ENCODE measurements at regions not wholly inside any gene's neighbourhood (a gene's known extent, or its start where the extent isn't known, plus 50 kb on each side); places are given as distances from the start of the nearest gene placed in this dataset.

DNA sequence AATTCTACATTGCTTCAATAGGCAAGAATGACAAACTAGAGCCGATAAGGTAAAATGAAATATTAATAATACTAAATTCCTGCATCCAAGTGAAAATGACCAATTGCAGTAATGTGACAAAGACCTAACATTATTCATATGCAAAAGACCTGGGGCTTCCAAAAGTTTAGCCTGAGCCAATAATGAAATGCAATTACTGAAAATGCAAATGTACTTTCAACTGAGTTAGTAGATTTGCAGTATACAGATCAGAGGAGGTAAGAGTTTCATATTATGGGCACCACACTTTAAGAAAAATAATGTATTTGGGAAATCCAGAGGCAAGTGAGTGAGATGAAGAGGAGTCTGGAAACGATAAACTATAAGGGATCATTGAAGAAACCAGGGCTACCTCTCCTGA lies 193.7 kb upstream of the GMDS start:
- intact Hi-C loops (cut with micrococcal nuclease), result no loop called here
- no peak for ATAC-seq
- H3K9me3 Mint-ChIP-seq, result peaks cover 0 to 3% (median 0%) of the 10 kb centered on the region in 11 donors
- H3K4me1 ChIP-seq (ENCODE audit: control insufficient read depth in 2 of 2, insufficient read depth in 2 of 2, low read length in 2 of 2), result no peaks in the 10 kb centered on the region
- CTCF ChIA-PET, result no interaction called here
- no peaks in the 10 kb centered on the region for H3K36me3 ChIP-seq (ENCODE audit: control insufficient read depth in 2 of 3, insufficient read depth in 3 of 3, low read length in 3 of 3)
- H3K4me1 Mint-ChIP-seq, result no peaks in the 10 kb centered on the region
- no peaks in the 10 kb centered on the region for H3K9me3 ChIP-seq (ENCODE audit: control insufficient read depth in 2 of 3, low read length in 3 of 3)
- H3K27me3 ChIP-seq (ENCODE audit: control insufficient read depth in 2 of 2, insufficient read depth in 2 of 2, low read length in 2 of 2), result no peaks in the 10 kb centered on the region
- POLR2A ChIA-PET, result no interaction called here
- peaks cover 0 to 18% (median 0%) of the 10 kb centered on the region in 5 donors for H3K27me3 Mint-ChIP-seq
- H3K4me3 ChIP-seq (ENCODE audit: low read length), result no peak overlapping the region
- H3K27ac ChIP-seq (ENCODE audit: low read depth, low read length), result no peak overlapping the region
- H3K4me3 Mint-ChIP-seq, result no peak overlapping the region
- peaks cover 0 to 26% (median 22%) of the 10 kb centered on the region in 5 donors for H3K36me3 Mint-ChIP-seq
- H3K27ac Mint-ChIP-seq, result no peak overlapping the region
- no peak for DNase-seq

DNA sequence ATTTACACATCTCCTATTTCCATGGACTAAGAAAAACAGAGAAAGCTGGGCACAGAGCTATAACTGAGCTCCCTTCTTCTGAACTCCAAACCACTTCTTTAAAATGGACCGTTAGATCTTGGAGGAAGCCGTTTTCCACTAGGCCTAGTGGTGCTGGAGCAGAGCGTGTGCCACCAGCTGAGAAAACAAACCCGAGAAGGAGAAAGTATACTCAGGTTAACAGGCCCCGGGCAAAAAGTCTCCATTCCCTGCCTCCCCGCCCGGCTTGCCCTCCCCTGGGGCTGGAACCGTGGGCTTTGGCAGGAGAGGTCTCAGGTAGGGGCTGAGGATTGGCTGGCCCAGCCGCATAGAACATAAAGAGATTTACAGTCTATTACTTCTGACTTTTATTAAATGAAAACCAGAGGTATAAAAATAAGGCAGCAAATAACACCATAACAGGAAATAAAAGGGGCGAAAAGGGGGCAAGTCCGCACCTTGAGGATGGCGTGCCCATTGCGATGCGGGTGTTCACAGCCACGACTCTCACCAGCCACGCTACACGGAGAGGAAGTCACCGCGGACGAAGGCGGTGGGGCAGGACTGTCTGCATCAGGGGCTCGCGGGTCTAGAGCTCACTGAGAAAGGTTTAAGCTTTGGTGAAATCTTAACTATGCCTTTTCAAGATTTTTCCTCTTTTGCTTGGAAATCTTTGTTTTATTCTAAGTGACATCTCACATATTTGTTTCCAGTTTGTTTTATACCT lies 191.2 kb upstream of the GMDS start:
- Histone ChIP-seq H3K27me3 (ENCODE audit: control insufficient read depth in 2 of 2, insufficient read depth in 2 of 2, low read length in 2 of 2) (no peaks in the 10 kb centered on the region), H3K27ac (ENCODE audit: low read depth, low read length) (no peak overlapping the region), H3K36me3 (ENCODE audit: control insufficient read depth in 2 of 3, insufficient read depth in 3 of 3, low read length in 3 of 3) (no peaks in the 10 kb centered on the region), H3K4me3 (ENCODE audit: low read length) (no peak overlapping the region), H3K9me3 (ENCODE audit: control insufficient read depth in 2 of 3, low read length in 3 of 3) (no peaks in the 10 kb centered on the region), H3K4me1 (ENCODE audit: control insufficient read depth in 2 of 2, insufficient read depth in 2 of 2, low read length in 2 of 2) (no peaks in the 10 kb centered on the region)
- POLR2A ChIA-PET, result no interaction called here
- Mint-ChIP-seq H3K9me3 (peaks cover 0 to 3% (median 0%) of the 10 kb centered on the region in 11 donors), H3K4me3 (no peak overlapping the region), H3K4me1 (no peaks in the 10 kb centered on the region), H3K36me3 (peaks cover 0 to 23% (median 15%) of the 10 kb centered on the region in 5 donors), H3K27ac (no peak overlapping the region), H3K27me3 (peaks cover 0 to 13% (median 0%) of the 10 kb centered on the region in 5 donors)
- intact Hi-C loops (cut with micrococcal nuclease), result no loop called here
- CTCF ChIA-PET, result no interaction called here
- DNase-seq (no peak), ATAC-seq (no peak)

DNA sequence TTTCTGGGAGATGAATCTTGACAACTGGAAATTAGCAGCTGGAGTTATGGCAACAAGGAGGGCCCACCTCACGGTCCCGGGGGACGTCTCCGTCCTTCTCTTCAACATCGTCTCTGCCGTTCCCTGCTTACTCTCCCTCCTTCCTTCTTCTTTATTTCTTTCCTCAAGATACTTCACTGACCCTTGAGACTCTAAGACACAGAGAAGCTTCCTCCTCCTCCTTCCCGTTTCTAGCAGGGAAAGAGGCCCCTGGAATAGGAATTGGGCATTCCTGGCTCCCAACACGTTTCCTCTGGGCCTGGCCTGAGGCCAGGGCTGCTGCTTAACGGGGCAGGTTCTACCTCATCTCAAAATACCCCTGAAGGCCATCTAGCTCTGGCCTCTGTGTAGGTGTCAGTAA lies 189.9 kb upstream of the GMDS start:
- POLR2A ChIA-PET, result no interaction called here
- H3K9me3 Mint-ChIP-seq, result peaks cover 0 to 3% (median 0%) of the 10 kb centered on the region in 11 donors

DNA sequence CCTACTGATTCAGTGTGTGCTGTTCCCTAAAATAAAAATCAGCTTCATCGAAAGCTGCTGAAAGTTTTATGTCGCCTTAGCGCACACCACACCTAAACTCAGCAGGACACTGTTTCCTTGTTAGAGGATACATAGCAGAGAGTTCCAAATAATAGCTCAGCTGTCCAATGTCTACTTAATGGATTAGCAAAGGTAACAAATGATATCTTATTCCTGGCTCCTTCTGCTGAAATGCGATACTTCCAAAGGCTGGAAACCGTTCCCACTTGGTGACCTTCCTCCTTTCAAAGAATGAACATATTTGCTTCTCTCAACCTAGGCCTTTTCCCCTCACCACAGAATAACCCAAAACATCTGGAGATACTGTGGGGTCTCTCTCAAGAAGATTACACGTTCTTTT lies 189.5 kb upstream of the GMDS start:
- H3K4me1 ChIP-seq (ENCODE audit: control insufficient read depth in 2 of 2, insufficient read depth in 2 of 2, low read length in 2 of 2), result no peaks in the 10 kb centered on the region
- peaks cover 0 to 3% (median 0%) of the 10 kb centered on the region in 11 donors for H3K9me3 Mint-ChIP-seq
- H3K27ac ChIP-seq (ENCODE audit: low read depth, low read length), result no peak overlapping the region
- H3K4me3 ChIP-seq (ENCODE audit: low read length), result no peak overlapping the region
- H3K36me3 Mint-ChIP-seq, result peaks cover 0 to 24% (median 15%) of the 10 kb centered on the region in 5 donors
- POLR2A ChIA-PET, result no interaction called here
- no peak for ATAC-seq
- DNase-seq, result no peak
- intact Hi-C loops (cut with micrococcal nuclease), result no loop called here
- no peaks in the 10 kb centered on the region for H3K4me1 Mint-ChIP-seq
- no peaks in the 10 kb centered on the region for H3K36me3 ChIP-seq (ENCODE audit: control insufficient read depth in 2 of 3, insufficient read depth in 3 of 3, low read length in 3 of 3)
- no peaks in the 10 kb centered on the region for H3K27me3 ChIP-seq (ENCODE audit: control insufficient read depth in 2 of 2, insufficient read depth in 2 of 2, low read length in 2 of 2)
- no peaks in the 10 kb centered on the region for H3K9me3 ChIP-seq (ENCODE audit: control insufficient read depth in 2 of 3, low read length in 3 of 3)
- H3K4me3 Mint-ChIP-seq, result no peak overlapping the region
- H3K27ac Mint-ChIP-seq, result no peak overlapping the region
- CTCF ChIA-PET, result no interaction called here
- peaks cover 0 to 8% (median 0%) of the 10 kb centered on the region in 5 donors for H3K27me3 Mint-ChIP-seq

More for the DNA sequence above, 189.9 kb upstream of the GMDS start:
- Mint-ChIP-seq H3K27me3 (peaks cover 0 to 8% (median 0%) of the 10 kb centered on the region in 5 donors), H3K4me1 (no peaks in the 10 kb centered on the region), H3K36me3 (peaks cover 0 to 24% (median 15%) of the 10 kb centered on the region in 5 donors), H3K4me3 (no peak overlapping the region), H3K27ac (no peak overlapping the region)
- Histone ChIP-seq H3K36me3 (ENCODE audit: control insufficient read depth in 2 of 3, insufficient read depth in 3 of 3, low read length in 3 of 3) (no peaks in the 10 kb centered on the region), H3K4me1 (ENCODE audit: control insufficient read depth in 2 of 2, insufficient read depth in 2 of 2, low read length in 2 of 2) (no peaks in the 10 kb centered on the region), H3K4me3 (ENCODE audit: low read length) (no peak overlapping the region), H3K27ac (ENCODE audit: low read depth, low read length) (no peak overlapping the region), H3K9me3 (ENCODE audit: control insufficient read depth in 2 of 3, low read length in 3 of 3) (no peaks in the 10 kb centered on the region), H3K27me3 (ENCODE audit: control insufficient read depth in 2 of 2, insufficient read depth in 2 of 2, low read length in 2 of 2) (no peaks in the 10 kb centered on the region)
- CTCF ChIA-PET, result no interaction called here
- intact Hi-C loops (cut with micrococcal nuclease), result no loop called here
- no peak for DNase-seq
- no peak for ATAC-seq

DNA sequence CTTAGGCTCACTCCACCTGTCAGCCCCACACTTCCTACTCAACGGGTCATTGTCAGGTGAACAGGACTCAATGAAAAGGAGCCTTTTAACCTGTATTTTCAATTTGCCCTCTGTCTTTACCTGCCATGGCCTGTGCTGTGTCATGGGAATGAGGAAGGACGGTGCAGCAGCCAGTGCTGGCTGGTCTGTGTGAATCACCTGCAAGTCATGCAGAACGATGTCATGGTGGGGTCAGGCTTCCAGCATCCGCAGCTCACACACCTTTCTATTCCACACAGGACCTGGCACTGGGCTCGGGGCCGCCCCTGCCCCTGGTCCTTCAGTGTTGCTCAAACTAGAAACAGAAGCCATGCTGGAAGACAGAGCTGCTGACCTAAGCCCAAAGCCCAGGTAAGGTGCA lies 188.7 kb upstream of the GMDS start:
- Mint-ChIP-seq H3K27ac (no peak overlapping the region), H3K9me3 (peaks cover 0 to 3% (median 0%) of the 10 kb centered on the region in 11 donors), H3K36me3 (peaks cover 0 to 22% (median 15%) of the 10 kb centered on the region in 5 donors), H3K4me1 (no peaks in the 10 kb centered on the region), H3K4me3 (no peak overlapping the region), H3K27me3 (peaks cover 0 to 5% (median 0%) of the 10 kb centered on the region in 5 donors)
- POLR2A ChIA-PET, result no interaction called here
- CTCF ChIA-PET, result no interaction called here
- no peaks in the 10 kb centered on the region for H3K36me3 ChIP-seq (ENCODE audit: control insufficient read depth in 2 of 3, insufficient read depth in 3 of 3, low read length in 3 of 3)
- H3K4me1 ChIP-seq (ENCODE audit: control insufficient read depth in 2 of 2, insufficient read depth in 2 of 2, low read length in 2 of 2), result no peaks in the 10 kb centered on the region
- H3K27me3 ChIP-seq (ENCODE audit: control insufficient read depth in 2 of 2, insufficient read depth in 2 of 2, low read length in 2 of 2), result no peaks in the 10 kb centered on the region
- DNase-seq (no peak), ATAC-seq (no peak)
- H3K9me3 ChIP-seq (ENCODE audit: control insufficient read depth in 2 of 3, low read length in 3 of 3), result no peaks in the 10 kb centered on the region
- H3K27ac ChIP-seq (ENCODE audit: low read depth, low read length), result no peak overlapping the region
- intact Hi-C loops (cut with micrococcal nuclease), result no loop called here
- no peak overlapping the region for H3K4me3 ChIP-seq (ENCODE audit: low read length)

DNA sequence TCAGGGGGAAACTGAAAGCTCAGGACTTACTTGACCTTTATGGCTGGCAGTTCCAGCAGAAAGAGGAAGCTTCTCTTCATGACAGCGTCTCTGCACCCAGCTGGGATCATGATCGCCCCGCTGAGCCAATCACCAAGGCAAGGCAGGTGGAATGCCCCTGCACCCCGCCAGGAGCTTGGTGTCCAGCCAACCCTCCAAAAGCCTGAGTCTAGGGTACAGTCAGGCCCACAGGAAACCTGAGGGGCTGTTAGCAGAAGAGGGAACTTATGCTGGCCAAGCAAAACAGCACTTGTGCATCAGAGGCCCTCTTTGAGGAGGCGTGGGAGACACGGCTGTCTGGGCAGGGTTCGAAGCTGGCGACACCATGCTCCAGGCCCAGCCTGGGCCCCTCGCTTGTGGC lies 188.3 kb upstream of the GMDS start:
- Histone ChIP-seq H3K27me3 (ENCODE audit: control insufficient read depth in 2 of 2, insufficient read depth in 2 of 2, low read length in 2 of 2) (no peaks in the 10 kb centered on the region), H3K27ac (ENCODE audit: low read depth, low read length) (no peak overlapping the region), H3K4me1 (ENCODE audit: control insufficient read depth in 2 of 2, insufficient read depth in 2 of 2, low read length in 2 of 2) (no peaks in the 10 kb centered on the region), H3K36me3 (ENCODE audit: control insufficient read depth in 2 of 3, insufficient read depth in 3 of 3, low read length in 3 of 3) (no peaks in the 10 kb centered on the region), H3K4me3 (ENCODE audit: low read length) (no peak overlapping the region), H3K9me3 (ENCODE audit: control insufficient read depth in 2 of 3, low read length in 3 of 3) (no peaks in the 10 kb centered on the region)
- POLR2A ChIA-PET, result no interaction called here
- CTCF ChIA-PET, result no interaction called here
- intact Hi-C loops (cut with micrococcal nuclease), result no loop called here
- Mint-ChIP-seq H3K36me3 (peaks cover 0 to 21% (median 15%) of the 10 kb centered on the region in 5 donors), H3K9me3 (peaks cover 0 to 3% (median 0%) of the 10 kb centered on the region in 11 donors), H3K27me3 (peaks cover 0 to 5% (median 0%) of the 10 kb centered on the region in 5 donors), H3K4me1 (no peaks in the 10 kb centered on the region), H3K27ac (no peak overlapping the region), H3K4me3 (no peak overlapping the region)
- DNase-seq (no peak), ATAC-seq (peak; percentile 31)

DNA sequence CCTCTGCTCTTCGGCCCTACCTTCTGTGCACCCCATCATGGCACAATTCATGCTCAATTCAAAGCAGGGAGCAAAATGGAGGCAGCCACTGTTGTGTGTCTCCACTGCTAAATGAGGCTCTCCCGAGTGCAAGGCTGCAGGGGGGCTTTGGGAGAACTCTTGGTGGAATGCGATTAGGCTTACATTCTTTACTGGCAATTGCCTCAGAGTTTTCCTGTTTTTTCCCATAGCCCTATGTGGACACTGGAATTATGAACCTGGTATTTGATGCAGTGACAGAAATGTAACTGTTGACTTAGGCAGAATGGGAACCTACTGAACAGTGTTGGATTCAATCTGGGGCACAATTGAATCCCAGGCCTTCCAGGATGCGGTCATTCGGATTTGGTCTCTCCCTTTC lies 187.9 kb upstream of the GMDS start:
- POLR2A ChIA-PET, result no interaction called here
- Mint-ChIP-seq H3K27me3 (peaks cover 0 to 2% (median 0%) of the 10 kb centered on the region in 5 donors), H3K36me3 (peaks cover 0 to 20% (median 10%) of the 10 kb centered on the region in 5 donors), H3K9me3 (peaks cover 0 to 3% (median 0%) of the 10 kb centered on the region in 11 donors), H3K4me3 (no peak overlapping the region), H3K27ac (no peak overlapping the region), H3K4me1 (no peaks in the 10 kb centered on the region)
- DNase-seq, result no peak
- no peak overlapping the region for H3K27ac ChIP-seq (ENCODE audit: low read depth, low read length)
- CTCF ChIA-PET, result no interaction called here
- no peaks in the 10 kb centered on the region for H3K9me3 ChIP-seq (ENCODE audit: control insufficient read depth in 2 of 3, low read length in 3 of 3)
- no peak overlapping the region for H3K4me3 ChIP-seq (ENCODE audit: low read length)
- intact Hi-C loops (cut with micrococcal nuclease), result no loop called here
- H3K4me1 ChIP-seq (ENCODE audit: control insufficient read depth in 2 of 2, insufficient read depth in 2 of 2, low read length in 2 of 2), result no peaks in the 10 kb centered on the region
- no peaks in the 10 kb centered on the region for H3K36me3 ChIP-seq (ENCODE audit: control insufficient read depth in 2 of 3, insufficient read depth in 3 of 3, low read length in 3 of 3)
- H3K27me3 ChIP-seq (ENCODE audit: control insufficient read depth in 2 of 2, insufficient read depth in 2 of 2, low read length in 2 of 2), result no peaks in the 10 kb centered on the region
- no peak for ATAC-seq
